Activated CD8-positive, alpha-beta memory T cell treated with anti-CD3 and anti-CD28 coated beads, Interleukin-2, amount 50 U/mL, for 24 hours (primary cell): ENCODE measurements at regions not wholly inside any gene's neighbourhood (a gene's known extent, or its start where the extent isn't known, plus 50 kb on each side); places are given as distances from the start of the nearest gene placed in this dataset.
"Not testable (repeated sequence)": the region's sequence is repeated elsewhere in the genome, so short reads cannot be mapped to it uniquely, and the experiment has no call there.

ENCODE experiments used
- DNase-seq: peaks from one replicate; pipeline ENCODE4 v3.0.0-alpha.2; 2020; ENCODE audit errors: extremely low read depth

GRCh38 chr1:193929374-193930033, 743.1 kb upstream of the B3GALT2 start:
- no peak for DNase-seq

DNA sequence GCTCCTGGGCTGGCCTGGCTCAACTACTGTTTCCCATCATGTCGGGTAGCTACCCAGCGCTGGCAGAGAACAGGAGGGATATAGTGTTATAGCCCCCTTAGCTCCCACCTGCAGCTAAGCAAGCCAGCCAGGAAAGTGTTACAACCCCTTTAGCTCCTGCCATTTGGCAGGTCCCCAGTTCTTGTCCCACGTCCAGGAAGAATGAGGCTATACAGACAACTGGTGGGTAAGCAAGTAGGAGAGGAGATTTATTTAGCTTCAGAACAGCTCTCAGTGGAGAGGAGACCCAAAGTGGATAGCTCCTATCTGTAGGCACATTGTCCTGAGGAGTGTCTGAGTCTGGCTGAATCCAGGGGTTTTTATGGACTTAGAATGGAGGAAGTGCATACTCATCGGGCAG, 741.1 kb upstream of the B3GALT2 start:
- DNase-seq = no peak

GRCh38 chr1:193926956-193927355, 740.5 kb upstream of the B3GALT2 start:
- DNase-seq = no peak

- no peak for DNase-seq
Measured at GRCh38 chr1:193919827-193920226, 733.4 kb upstream of the B3GALT2 start.

DNA sequence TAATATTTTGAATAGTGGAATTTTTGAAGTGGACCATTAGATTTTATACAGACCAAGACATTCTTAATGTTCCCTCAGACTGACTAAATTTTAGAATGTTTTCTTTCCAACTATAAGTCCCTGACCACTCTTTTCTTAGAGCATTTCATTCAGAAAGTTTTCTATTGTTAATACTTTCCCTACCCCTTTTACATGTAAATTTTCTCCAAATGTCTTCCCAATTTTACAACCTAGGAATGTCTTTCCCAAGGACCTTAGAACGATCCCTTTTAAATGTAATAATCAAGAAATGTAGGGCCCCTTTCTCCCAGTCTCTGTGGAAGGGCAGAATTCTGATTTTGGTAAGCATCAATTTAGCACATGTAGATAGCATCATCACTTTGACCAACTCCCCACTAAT, 730.0 kb upstream of the B3GALT2 start:
- no peak for DNase-seq

- no peak for DNase-seq
Measured at GRCh38 chr1:193914871-193915270, 728.5 kb upstream of the B3GALT2 start.

- DNase-seq = no peak
Measured at GRCh38 chr1:193909406-193910082, 723.1 kb upstream of the B3GALT2 start.

DNA sequence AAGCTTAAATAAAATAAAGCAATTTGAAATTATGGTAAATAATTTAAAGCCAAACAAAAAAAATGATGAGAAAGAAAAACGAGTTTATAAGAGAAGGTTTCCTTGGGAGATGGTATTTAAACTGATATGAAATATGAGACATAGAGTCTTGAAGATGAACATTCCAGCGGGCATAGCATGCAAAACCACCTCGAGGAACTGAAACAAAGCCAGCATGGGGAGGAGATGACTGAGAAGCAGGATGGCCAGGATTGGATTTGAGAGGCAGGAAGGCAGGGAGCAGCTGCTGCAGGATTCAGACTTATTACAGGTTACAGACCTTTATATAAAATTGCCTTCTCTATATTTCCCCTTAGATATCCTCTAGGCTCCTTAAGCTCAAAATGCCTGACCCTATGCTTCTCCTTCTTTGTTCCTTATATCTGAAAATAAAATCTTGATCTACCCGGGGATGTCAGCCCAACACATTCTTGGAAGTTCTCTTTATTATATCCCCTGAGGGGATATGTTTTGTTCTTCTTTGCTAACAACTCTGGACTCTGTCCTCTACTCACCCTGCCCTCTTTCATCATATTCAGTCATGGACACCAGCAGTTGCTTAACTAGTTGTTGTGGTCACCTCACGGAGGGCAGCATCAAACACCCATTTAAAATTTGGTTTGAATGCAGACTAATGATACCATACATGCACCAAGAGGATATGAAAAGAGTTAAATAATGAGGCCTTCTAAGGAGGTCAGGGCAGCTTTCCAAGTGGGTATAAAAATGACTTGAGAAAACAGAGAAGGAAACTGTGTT, 719.1 kb upstream of the B3GALT2 start:
- DNase-seq = no peak

DNA sequence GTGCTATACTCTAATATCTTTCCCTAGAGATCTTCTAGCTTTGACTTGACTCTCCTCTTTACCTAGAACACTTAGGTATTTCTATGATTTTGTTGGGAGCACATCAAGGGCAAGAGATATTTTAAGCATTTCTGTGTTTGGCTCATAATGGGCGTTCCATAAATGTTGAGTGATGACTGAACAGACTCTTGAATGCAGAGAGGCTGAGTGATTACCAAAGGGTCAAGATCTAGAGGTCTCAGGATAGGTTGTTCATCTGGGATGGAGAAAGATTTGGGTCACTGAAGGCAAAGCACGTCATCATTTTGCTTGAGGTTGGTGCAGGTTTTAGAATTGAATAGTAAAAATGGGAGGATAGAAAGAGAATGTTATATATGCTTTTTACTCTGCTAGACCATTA, 705.4 kb upstream of the B3GALT2 start:
- no peak for DNase-seq

GRCh38 chr1:193890935-193891334, 704.5 kb upstream of the B3GALT2 start:
- no peak for DNase-seq

- DNase-seq = no peak
Measured at GRCh38 chr1:193884848-193885558, 698.6 kb upstream of the B3GALT2 start.

- not testable (repeated sequence) for DNase-seq
Measured at GRCh38 chr1:193877920-193878319, 691.5 kb upstream of the B3GALT2 start.

GRCh38 chr1:193868425-193868824, 682.0 kb upstream of the B3GALT2 start:
- DNase-seq = no peak

GRCh38 chr1:193856261-193856660, 669.8 kb upstream of the B3GALT2 start:
- DNase-seq = no peak

DNA sequence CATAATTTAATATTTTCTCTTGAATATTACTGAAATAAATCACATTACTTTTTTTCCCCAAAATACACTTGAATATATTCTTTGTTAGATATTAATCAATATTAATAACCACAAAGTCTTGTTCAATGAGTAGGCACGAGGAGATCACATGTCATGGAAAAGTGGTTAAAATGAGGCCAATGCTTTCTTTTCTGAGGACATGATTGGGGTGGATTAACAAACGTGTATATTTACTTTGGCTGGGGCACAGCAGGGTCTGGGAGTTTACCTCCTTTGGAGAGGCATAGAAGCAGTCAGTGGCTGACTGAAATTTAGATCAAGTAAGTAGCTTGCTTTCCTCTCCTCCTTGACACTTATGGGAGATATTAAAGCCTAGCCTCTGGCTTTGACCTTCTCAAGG, 664.3 kb upstream of the B3GALT2 start:
- no peak for DNase-seq

DNA sequence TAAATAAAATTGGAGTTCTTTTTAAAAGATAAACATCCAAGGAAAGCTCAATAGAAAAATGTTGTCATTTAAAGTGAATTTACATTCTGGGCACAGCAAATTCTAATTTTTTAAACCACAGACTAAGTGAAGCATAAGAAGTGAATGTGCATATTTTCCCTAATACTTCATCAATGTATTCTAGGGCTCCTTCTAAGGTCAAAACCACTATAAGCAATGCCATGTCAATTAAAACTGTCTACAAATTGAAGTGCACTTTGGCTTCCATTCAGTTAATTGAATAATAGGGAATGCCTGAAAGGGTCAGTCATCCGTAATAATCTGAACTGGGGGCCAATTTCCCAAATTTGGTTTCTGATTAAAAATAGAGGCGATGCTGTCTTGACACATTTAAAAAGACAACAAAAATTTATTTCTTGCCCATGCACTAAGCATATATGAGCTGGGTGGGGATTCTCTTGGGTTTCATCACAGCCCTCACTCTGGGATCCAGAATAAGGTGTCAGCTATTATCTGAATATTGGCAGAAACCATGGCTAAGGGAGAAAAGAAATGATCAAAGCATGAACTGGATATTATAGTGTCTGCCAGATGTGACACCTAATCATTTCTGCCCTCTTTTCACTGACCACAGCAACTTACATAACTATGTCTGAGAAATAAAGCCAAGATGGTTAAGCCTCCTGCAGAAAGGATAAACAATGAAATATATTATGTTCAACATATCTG, 660.6 kb upstream of the B3GALT2 start:
- no peak for DNase-seq

DNA sequence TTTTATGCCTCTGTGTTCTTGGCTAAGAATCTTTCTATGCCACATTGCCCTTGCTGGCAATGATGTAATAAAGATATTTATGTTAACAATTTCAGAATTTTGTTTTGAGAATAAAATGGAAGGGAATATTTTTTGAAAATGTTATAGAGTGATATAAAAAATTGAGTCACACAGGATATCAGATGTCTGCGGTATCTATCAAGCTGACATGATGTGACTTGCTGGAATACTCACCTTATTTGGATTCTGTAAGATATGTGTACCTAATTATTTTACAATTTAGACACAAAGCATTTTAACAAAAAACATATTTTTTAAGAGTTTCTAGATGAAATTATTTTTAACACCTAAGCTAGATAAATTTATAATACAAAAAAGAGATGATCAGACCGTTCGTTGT, 660.0 kb upstream of the B3GALT2 start:
- no peak for DNase-seq

GRCh38 chr1:193841857-193842256, 655.4 kb upstream of the B3GALT2 start:
- no peak for DNase-seq

- DNase-seq = no peak
Measured at GRCh38 chr1:193831465-193831864, 645.1 kb upstream of the B3GALT2 start.

DNA sequence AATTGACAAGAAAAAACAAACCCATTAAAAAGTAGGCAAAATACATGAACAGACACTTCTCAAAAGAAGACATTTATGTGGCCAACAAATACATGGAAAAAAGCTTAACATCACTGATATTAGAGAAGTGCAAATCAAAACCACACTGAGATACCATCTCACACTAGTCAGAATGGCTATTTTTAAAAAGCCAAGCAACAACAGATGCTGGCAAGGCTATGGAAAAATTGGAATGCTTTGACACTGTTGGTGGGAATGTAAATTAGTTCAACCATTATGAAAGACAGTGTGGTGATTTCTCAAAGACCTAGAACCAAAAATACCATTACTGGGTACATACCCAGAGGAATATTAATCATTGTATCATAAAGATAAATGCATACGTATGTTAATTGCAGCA, 641.1 kb upstream of the B3GALT2 start:
- no peak for DNase-seq

DNA sequence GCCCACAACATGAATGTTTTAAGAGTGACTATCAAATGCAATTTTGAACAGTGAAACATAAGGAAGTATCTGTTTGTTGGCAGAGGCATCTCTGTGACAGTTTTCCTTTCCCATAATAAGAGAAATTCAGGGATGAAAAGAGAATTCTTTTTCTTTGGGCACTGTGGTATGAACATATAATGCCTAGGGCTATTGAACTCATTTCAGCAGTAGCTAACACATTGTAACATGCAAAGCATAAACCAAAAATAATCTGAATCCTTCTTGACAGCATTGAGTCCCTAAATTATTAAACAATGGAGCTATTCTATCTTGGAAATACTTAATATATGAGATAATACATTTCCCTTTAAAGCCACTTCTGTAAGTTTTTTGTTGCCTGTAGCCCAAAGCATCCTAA, 633.0 kb upstream of the B3GALT2 start:
- no peak for DNase-seq

DNA sequence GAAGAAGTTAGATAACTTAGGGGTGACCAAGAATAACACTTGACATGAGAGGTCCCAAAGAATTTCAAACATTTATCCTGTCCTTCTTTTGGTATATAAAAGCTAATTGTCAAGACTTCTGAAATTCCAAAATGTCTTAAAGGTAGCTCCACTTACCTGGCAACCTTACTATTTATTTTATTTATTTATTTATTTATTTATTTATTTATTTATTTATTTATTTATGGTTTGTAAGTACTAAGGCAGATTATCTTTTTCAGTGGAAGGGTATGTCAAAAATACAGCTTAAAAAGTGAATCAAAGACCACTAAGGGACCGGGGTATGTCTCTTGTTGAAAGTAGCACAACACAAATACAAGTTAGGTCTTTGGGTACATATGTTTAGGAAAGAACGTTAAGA, 620.8 kb upstream of the B3GALT2 start:
- DNase-seq = no peak
